ENCODE measurements at regions not wholly inside any gene's neighbourhood (a gene's known extent, or its start where the extent isn't known, plus 50 kb on each side); places are given as distances from the start of the nearest gene placed in this dataset.

DNA sequence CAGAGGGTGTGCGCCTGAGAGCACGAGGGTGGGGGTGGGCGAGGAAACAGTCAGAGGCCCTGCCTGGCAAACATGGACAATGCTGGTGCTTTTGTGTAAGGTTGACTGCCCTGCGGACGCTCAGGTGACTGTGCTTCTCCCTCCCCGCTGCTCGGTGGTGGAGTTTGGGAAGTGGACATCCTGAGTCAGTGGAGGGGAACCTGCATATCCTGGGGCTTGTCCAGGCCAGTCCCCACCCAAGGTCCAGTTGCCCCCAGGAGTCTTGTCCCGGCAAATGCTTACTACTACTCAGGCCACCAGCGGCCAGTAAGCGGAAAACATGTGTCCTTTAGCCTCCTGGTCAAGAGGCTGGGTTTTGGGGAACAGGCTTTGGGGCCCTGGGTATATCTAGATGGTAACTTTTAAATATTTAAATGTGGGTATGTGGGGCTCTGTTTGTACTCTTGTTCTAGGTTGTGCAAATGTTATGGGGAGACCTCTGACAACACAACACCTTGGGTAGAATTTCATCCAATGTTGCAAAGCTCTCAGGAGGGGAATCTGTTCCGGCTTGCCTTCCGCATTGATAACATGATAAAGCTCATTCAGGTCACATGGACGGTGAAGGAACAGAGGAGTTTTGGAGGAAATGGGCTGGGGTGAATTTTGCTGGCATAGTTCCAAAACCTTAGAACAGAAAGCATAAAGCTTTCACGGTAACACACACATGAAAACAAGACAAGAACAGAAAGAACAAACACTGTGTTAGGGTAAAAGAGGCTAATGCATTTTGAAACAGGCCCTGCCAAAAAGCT lies 364.9 kb downstream of the PRDM2 start:
- no peaks in the 10 kb centered on the region for H3K36me3 ChIP-seq (replicated peaks in 1 of 2; ENCODE audit: control extremely low read depth in 1 of 2, control insufficient read depth in 1 of 2, extremely low read depth in 1 of 2, insufficient read depth in 2 of 2, low read length in 1 of 2)
- WGBS (ENCODE audit: insufficient coverage): 82% methylated on average over 8 of the region's 14 CpGs
- TF ChIP-seq EZH2 (IDR thresholded peaks at IDR 0.05; ENCODE audit: borderline replicate concordance, insufficient read depth, low read depth, low read length, poor library complexity, severe bottlenecking): no peak
- no peak for TF ChIP-seq CTCF (IDR thresholded peaks at IDR 0.05)
- no peak overlapping the region for H3K4me2 ChIP-seq (replicated peaks; ENCODE audit: low read depth, low read length, poor library complexity, severe bottlenecking)
- intact Hi-C loops (cut with micrococcal nuclease): no loop called here
- no peak for DNase-seq
- H3K27ac Mint-ChIP-seq: no peak overlapping the region
- no peak for ATAC-seq (ENCODE audit: low read depth)
- no peaks in the 10 kb centered on the region for H3K9me3 Mint-ChIP-seq (ENCODE audit: insufficient read depth)
- H3K27ac ChIP-seq (ENCODE audit: low read length in 2 of 2): no peak overlapping the region
- no peak overlapping the region for H3K9ac ChIP-seq (ENCODE audit: low read length)
- H3K9me3 ChIP-seq (ENCODE audit: control extremely low read depth in 1 of 3, control insufficient read depth in 2 of 3, insufficient read depth in 1 of 3, low read length in 2 of 3): peaks cover 0 to 7% (median 0%) of the 10 kb centered on the region in 3 donors
- no peaks in the 10 kb centered on the region for H4K20me1 ChIP-seq (ENCODE audit: control insufficient read depth, insufficient read depth, low read length, poor library complexity, severe bottlenecking)
- no peaks in the 10 kb centered on the region for H3K4me1 ChIP-seq (ENCODE audit: control insufficient read depth in 2 of 2, insufficient read depth in 2 of 2, low read length in 2 of 2)
- no peaks in the 10 kb centered on the region for H3K79me2 ChIP-seq (ENCODE audit: control insufficient read depth, insufficient read depth, low read length)
- H3K4me3 Mint-ChIP-seq: no peak overlapping the region
- no peaks in the 10 kb centered on the region for H3K4me1 Mint-ChIP-seq
- POLR2A ChIA-PET: no interaction called here
- H3K4me3 ChIP-seq (ENCODE audit: control extremely low read depth in 1 of 5, extremely low read depth in 1 of 5, insufficient read depth in 1 of 5, low read depth in 2 of 5, low read length in 4 of 5): no peak overlapping the region
- no peaks in the 10 kb centered on the region for H3K27me3 ChIP-seq (replicated peaks in 1 of 4; ENCODE audit: control extremely low read depth in 1 of 4, control insufficient read depth in 3 of 4, insufficient read depth in 4 of 4, low read length in 3 of 4)
- CTCF ChIA-PET: interaction anchor here (0.6 to 1.8 kb wide), 2 partner anchors 15 to 39 kb away, joined by 3 to 4 read pairs; no protein-coding TSS in a partner anchor
- H2AFZ ChIP-seq (ENCODE audit: insufficient read depth, low read depth, low read length, poor library complexity, severe bottlenecking): no peak overlapping the region
- H3K27me3 Mint-ChIP-seq: peaks cover 12% of the 10 kb centered on the region

DNA sequence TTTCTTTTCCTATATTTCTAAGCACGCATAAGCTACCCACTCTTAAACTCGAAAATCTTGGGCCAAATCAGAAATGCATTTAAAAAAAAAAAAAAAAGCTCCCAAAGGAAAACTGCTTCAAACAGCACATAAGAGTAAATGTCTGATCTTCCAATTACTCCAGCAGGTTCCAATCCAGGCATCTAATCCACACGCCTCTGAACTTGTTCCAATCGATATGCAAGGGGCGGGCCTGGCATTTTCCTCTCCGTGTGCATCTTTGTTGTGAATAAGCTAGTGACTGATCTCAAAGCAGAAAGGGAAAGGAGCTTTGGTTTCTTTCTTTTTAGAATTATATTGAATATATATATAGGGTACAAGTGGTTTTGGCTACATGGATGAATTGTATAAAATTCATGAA lies 365.5 kb downstream of the PRDM2 start:
- ChIA-PET POLR2A (no interaction called here), CTCF (interaction anchor here (1.8 kb wide), 1 partner anchor 15 kb away, joined by 4 read pairs; no protein-coding TSS in a partner anchor)
- ATAC-seq (ENCODE audit: low read depth) (no peak), DNase-seq (no peak)
- H3K27me3 Mint-ChIP-seq: peaks cover 12% of the 10 kb centered on the region
- TF ChIP-seq CTCF (IDR thresholded peaks at IDR 0.05): no peak
- no peak for TF ChIP-seq EZH2 (IDR thresholded peaks at IDR 0.05; ENCODE audit: borderline replicate concordance, insufficient read depth, low read depth, low read length, poor library complexity, severe bottlenecking)
- 100% methylated on average over 2 of the region's 6 CpGs for WGBS (ENCODE audit: insufficient coverage)
- no peak overlapping the region for H3K27ac Mint-ChIP-seq
- no peaks in the 10 kb centered on the region for H4K20me1 ChIP-seq (ENCODE audit: control insufficient read depth, insufficient read depth, low read length, poor library complexity, severe bottlenecking)
- H3K4me3 Mint-ChIP-seq: no peak overlapping the region
- H3K4me2 ChIP-seq (replicated peaks; ENCODE audit: low read depth, low read length, poor library complexity, severe bottlenecking): no peak overlapping the region
- no peaks in the 10 kb centered on the region for H3K79me2 ChIP-seq (ENCODE audit: control insufficient read depth, insufficient read depth, low read length)
- H3K36me3 ChIP-seq (replicated peaks in 1 of 2; ENCODE audit: control extremely low read depth in 1 of 2, control insufficient read depth in 1 of 2, extremely low read depth in 1 of 2, insufficient read depth in 2 of 2, low read length in 1 of 2): no peaks in the 10 kb centered on the region
- H3K9me3 Mint-ChIP-seq (ENCODE audit: insufficient read depth): no peaks in the 10 kb centered on the region
- H3K4me3 ChIP-seq (ENCODE audit: control extremely low read depth in 1 of 5, extremely low read depth in 1 of 5, insufficient read depth in 1 of 5, low read depth in 2 of 5, low read length in 4 of 5): no peak overlapping the region
- no peaks in the 10 kb centered on the region for H3K4me1 ChIP-seq (ENCODE audit: control insufficient read depth in 2 of 2, insufficient read depth in 2 of 2, low read length in 2 of 2)
- H2AFZ ChIP-seq (ENCODE audit: insufficient read depth, low read depth, low read length, poor library complexity, severe bottlenecking): no peak overlapping the region
- H3K9ac ChIP-seq (ENCODE audit: low read length): no peak overlapping the region
- intact Hi-C loops (cut with micrococcal nuclease): no loop called here
- no peak overlapping the region for H3K27ac ChIP-seq (ENCODE audit: low read length in 2 of 2)
- no peaks in the 10 kb centered on the region for H3K27me3 ChIP-seq (replicated peaks in 1 of 4; ENCODE audit: control extremely low read depth in 1 of 4, control insufficient read depth in 3 of 4, insufficient read depth in 4 of 4, low read length in 3 of 4)
- peaks cover 0 to 7% (median 0%) of the 10 kb centered on the region in 3 donors for H3K9me3 ChIP-seq (ENCODE audit: control extremely low read depth in 1 of 3, control insufficient read depth in 2 of 3, insufficient read depth in 1 of 3, low read length in 2 of 3)
- no peaks in the 10 kb centered on the region for H3K4me1 Mint-ChIP-seq

Data from B cell (primary cell).